HL-60 (cell line): ENCODE measurements at regions not wholly inside any gene's neighbourhood (a gene's known extent, or its start where the extent isn't known, plus 50 kb on each side); places are given as distances from the start of the nearest gene placed in this dataset.

Source experiments
- DNase-seq, 2 experiments: peaks; one replicate each; pipeline ENCODE4 v3.0.0-alpha.2; 2010 to 2020; ENCODE audit warnings: low read depth in 1 of 2, low spot score in 1 of 2
- H3K27ac ChIP-seq: fragments of 250-450 bp; sonication (Bioruptor Pico); replicated peaks from 2 replicates; pipeline ENCODE4 v1.5.1; 2020; ENCODE audit warnings: mild to moderate bottlenecking, moderate library complexity
- H3K27me3 ChIP-seq: fragments of 250-450 bp; sonication (Bioruptor Pico); 2 replicates; pipeline ENCODE4 v1.5.1; 2021; ENCODE audit warnings: mild to moderate bottlenecking, moderate library complexity; ENCODE audit not compliant: insufficient read depth, poor library complexity, severe bottlenecking
- H3K4me3 ChIP-seq: replicated peaks from 2 replicates; pipeline ENCODE4 v1.5.1; 2011; ENCODE audit warnings: mild to moderate bottlenecking, control low read depth, low read length; ENCODE audit not compliant: insufficient read depth
- GABPA ChIP-seq: IDR thresholded peaks from 2 replicates; pipeline ENCODE4 v1.6.1; 2012; ENCODE audit warnings: low read depth
- POLR2AphosphoS5 ChIP-seq: IDR thresholded peaks from 2 replicates; pipeline ENCODE4 v1.6.1; 2012; ENCODE audit warnings: low read depth
- SPI1 ChIP-seq: IDR thresholded peaks from 2 replicates; pipeline ENCODE4 v1.6.1; 2012; ENCODE audit warnings: low read depth, mild to moderate bottlenecking, borderline replicate concordance
- TF ChIP-seq, protein P1 (sequence below): IDR thresholded peaks from one replicate; pipeline ENCODE4 v1.5.1; 2011; ENCODE audit warnings: low read length, control low read depth, inconsistent platforms; ENCODE audit not compliant: insufficient read depth
- TF ChIP-seq, protein P2 (sequence below): IDR thresholded peaks from 2 replicates; pipeline ENCODE4 v1.6.1; 2012; ENCODE audit warnings: low read depth; ENCODE audit not compliant: insufficient replicate concordance

DNA sequence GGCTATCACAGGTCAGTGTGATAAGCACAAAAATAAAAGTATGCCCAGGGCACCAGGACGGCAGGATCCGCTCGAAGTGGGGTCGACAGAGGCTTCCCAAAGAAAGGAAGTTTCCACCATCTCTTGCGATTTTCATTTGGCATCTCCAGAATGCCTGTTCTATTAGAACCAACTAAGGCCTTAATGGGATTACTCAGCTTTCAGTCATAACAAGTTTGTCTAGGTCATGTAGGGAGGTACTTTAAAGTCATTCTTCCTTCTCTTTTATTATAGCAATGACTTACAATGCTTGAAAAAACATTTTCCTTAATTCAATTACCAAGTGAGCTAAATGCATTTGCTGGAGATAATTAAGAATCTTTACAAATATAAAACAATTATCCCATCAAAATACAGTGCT lies 83.6 kb upstream of the DIO3 start:
- no peak for DNase-seq
- H3K27ac ChIP-seq: no peak overlapping the region
- H3K27me3 ChIP-seq: no peaks in the 10 kb centered on the region
- H3K4me3 ChIP-seq: no peak overlapping the region
- no peak for TF ChIP-seq SPI1

DNA sequence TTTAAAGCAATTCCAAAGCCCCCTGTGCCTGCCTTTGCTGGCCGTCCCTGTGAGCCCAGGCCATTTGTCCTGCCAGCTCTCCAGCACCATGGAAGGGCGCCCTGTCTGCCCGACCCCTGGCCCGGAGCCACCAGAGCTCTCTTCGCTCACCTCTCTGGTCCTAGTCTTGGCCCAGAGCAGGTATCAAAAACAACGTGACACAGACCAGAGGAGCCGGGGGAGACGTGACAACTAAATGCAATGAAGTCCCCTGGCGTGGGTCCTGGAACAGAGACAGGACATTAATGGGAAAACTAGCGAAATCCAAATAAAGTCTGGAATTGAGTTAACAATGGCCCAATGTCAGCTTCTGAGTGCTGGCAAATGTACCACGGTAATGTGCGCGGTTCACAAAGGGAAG lies 83.2 kb upstream of the DIO3 start:
- Histone ChIP-seq H3K27me3 (no peaks in the 10 kb centered on the region), H3K27ac (no peak overlapping the region)
- TF ChIP-seq, protein P1, sequence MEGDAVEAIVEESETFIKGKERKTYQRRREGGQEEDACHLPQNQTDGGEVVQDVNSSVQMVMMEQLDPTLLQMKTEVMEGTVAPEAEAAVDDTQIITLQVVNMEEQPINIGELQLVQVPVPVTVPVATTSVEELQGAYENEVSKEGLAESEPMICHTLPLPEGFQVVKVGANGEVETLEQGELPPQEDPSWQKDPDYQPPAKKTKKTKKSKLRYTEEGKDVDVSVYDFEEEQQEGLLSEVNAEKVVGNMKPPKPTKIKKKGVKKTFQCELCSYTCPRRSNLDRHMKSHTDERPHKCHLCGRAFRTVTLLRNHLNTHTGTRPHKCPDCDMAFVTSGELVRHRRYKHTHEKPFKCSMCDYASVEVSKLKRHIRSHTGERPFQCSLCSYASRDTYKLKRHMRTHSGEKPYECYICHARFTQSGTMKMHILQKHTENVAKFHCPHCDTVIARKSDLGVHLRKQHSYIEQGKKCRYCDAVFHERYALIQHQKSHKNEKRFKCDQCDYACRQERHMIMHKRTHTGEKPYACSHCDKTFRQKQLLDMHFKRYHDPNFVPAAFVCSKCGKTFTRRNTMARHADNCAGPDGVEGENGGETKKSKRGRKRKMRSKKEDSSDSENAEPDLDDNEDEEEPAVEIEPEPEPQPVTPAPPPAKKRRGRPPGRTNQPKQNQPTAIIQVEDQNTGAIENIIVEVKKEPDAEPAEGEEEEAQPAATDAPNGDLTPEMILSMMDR: no peak
- TF ChIP-seq GABPA: no peak
- TF ChIP-seq POLR2AphosphoS5: no peak
- TF ChIP-seq, protein P2, sequence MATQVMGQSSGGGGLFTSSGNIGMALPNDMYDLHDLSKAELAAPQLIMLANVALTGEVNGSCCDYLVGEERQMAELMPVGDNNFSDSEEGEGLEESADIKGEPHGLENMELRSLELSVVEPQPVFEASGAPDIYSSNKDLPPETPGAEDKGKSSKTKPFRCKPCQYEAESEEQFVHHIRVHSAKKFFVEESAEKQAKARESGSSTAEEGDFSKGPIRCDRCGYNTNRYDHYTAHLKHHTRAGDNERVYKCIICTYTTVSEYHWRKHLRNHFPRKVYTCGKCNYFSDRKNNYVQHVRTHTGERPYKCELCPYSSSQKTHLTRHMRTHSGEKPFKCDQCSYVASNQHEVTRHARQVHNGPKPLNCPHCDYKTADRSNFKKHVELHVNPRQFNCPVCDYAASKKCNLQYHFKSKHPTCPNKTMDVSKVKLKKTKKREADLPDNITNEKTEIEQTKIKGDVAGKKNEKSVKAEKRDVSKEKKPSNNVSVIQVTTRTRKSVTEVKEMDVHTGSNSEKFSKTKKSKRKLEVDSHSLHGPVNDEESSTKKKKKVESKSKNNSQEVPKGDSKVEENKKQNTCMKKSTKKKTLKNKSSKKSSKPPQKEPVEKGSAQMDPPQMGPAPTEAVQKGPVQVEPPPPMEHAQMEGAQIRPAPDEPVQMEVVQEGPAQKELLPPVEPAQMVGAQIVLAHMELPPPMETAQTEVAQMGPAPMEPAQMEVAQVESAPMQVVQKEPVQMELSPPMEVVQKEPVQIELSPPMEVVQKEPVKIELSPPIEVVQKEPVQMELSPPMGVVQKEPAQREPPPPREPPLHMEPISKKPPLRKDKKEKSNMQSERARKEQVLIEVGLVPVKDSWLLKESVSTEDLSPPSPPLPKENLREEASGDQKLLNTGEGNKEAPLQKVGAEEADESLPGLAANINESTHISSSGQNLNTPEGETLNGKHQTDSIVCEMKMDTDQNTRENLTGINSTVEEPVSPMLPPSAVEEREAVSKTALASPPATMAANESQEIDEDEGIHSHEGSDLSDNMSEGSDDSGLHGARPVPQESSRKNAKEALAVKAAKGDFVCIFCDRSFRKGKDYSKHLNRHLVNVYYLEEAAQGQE: no peak
- TF ChIP-seq SPI1: no peak

DNA sequence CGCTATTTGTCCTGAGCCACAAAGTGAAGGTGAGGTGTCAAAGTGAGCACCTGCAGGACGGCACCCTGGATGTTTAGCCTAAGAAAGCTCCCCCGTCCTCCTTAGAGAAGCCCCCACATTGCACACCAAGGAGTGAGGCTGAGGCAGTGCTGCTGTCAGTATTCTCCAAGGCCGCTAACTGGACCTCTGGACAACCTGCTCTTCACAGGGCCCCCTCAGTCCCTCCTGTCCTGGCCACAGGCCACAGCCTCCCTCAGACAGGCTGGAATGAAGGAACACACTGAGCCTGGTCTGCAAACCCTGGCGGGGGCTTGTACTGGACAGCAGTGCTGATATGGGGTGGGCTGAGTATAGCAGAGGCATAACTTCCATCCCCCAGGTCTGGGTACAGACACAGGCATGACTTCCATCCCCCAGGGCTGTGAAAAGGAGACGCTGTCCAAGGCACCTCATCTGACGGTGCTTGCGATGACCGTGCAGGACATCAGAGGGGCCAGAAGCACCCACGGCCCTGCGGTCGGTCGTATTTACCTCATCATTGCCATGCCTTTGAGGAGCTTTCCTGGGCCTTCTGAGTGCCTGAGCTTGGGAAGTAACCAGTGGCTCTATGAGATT lies 82.4 kb upstream of the DIO3 start:
- TF ChIP-seq, protein P1: no peak
- no peak for TF ChIP-seq POLR2AphosphoS5
- no peak for TF ChIP-seq GABPA
- TF ChIP-seq, protein P2: no peak
- TF ChIP-seq SPI1: no peak
- H3K27ac ChIP-seq: no peak overlapping the region
- no peak overlapping the region for H3K4me3 ChIP-seq
- DNase-seq: no peak
- no peaks in the 10 kb centered on the region for H3K27me3 ChIP-seq

More for the DNA sequence above, 83.2 kb upstream of the DIO3 start:
- no peak overlapping the region for H3K4me3 ChIP-seq
- DNase-seq: no peak

DNA sequence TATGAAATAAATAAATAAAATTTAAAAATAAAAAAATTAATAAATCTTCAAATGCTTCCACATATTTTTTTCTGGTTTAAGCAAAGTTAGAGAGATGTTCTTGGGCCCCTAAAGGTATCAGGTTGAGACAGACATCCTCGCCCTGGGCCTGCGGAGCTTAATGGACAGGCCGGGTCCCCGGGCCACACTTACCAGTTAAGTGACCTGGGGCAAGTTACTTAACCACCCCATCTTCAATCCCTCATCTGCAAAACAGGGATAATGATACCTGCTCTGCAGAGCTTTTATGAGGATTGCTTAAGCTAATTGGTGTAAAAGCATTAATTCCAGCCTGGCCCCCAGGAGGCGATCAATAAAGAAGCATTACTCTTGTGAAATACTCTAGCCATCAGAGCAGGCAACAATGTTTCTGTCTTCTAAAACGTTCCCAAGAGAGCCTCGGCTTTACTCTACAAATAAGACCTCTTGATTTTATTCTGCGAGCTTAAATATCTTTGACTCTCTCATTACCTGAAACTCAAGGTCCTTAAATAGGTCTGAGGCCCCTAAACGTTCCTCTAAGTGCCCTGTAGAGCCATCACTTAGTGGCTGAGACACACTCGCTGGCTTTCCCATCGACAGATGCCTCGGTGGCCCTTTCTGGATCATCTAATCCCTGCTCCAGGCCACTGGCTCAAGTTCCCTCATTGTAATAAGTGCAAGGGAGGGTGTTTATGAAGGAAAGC lies 81.1 kb upstream of the DIO3 start:
- no peak for DNase-seq
- Histone ChIP-seq H3K27ac (no peak overlapping the region), H3K27me3 (no peaks in the 10 kb centered on the region), H3K4me3 (no peak overlapping the region)
- TF ChIP-seq, protein P1: no peak
- TF ChIP-seq SPI1: no peak
- TF ChIP-seq POLR2AphosphoS5: no peak
- TF ChIP-seq, protein P2: no peak
- no peak for TF ChIP-seq GABPA
